Endothelial cell of umbilical vein (primary cell): ENCODE measurements at regions not wholly inside any gene's neighbourhood (a gene's known extent, or its start where the extent isn't known, plus 50 kb on each side); places are given as distances from the start of the nearest gene placed in this dataset.

Experiments used
- EZH2 ChIP-seq: IDR thresholded peaks from 2 replicates; pipeline ENCODE4 v1.6.1; 2012; ENCODE audit warnings: borderline replicate concordance, low read depth, mild to moderate bottlenecking, moderate library complexity, low read length, inconsistent platforms; ENCODE audit not compliant: severe bottlenecking
- FOS ChIP-seq: IDR thresholded peaks from 2 replicates; pipeline ENCODE4 v1.6.1; 2011; ENCODE audit warnings: mild to moderate bottlenecking, low read length, moderate library complexity, borderline replicate concordance; ENCODE audit not compliant: insufficient read depth
- GATA2 ChIP-seq: IDR thresholded peaks from 2 replicates; pipeline ENCODE4 v1.7.0; 2011; ENCODE audit warnings: low read depth, mild to moderate bottlenecking, moderate library complexity, mixed read lengths, low read length; ENCODE audit not compliant: insufficient read length, insufficient read depth
- MAX ChIP-seq: IDR thresholded peaks from 2 replicates; pipeline ENCODE4 v1.6.1; 2011; ENCODE audit not compliant: insufficient read depth, insufficient read length
- MYC ChIP-seq: IDR thresholded peaks from one replicate; pipeline ENCODE4 v1.6.1; 2011; ENCODE audit warnings: mild to moderate bottlenecking, low read depth, low read length
- POLR2A ChIP-seq: IDR thresholded peaks from 2 replicates; pipeline ENCODE4 v1.6.1; 2012; ENCODE audit warnings: low read depth, mild to moderate bottlenecking, control low read depth, low read length
- POLR2AphosphoS5 ChIP-seq: IDR thresholded peaks from 2 replicates; pipeline ENCODE4 v1.6.1; 2012; ENCODE audit warnings: low read depth, mild to moderate bottlenecking, control low read depth, low read length, moderate library complexity; ENCODE audit not compliant: insufficient read depth
- TF ChIP-seq, protein P1 (sequence below), 2 donors: IDR thresholded peaks; 1 replicate in 1 of 2; 2 replicates in 1 of 2; pipeline ENCODE4 v1.5.1; 2011; ENCODE audit warnings: low read length in 2 of 2, mild to moderate bottlenecking in 2 of 2, moderate library complexity in 2 of 2, control low read depth in 1 of 2, inconsistent platforms in 1 of 2, low read depth in 1 of 2; ENCODE audit not compliant: insufficient read depth in 1 of 2; ENCODE audit errors: extremely low read depth in 1 of 2

GRCh38 chr3:106435899-106436453 lies 567.2 kb upstream of the CBLB start:
- TF ChIP-seq, protein P1, sequence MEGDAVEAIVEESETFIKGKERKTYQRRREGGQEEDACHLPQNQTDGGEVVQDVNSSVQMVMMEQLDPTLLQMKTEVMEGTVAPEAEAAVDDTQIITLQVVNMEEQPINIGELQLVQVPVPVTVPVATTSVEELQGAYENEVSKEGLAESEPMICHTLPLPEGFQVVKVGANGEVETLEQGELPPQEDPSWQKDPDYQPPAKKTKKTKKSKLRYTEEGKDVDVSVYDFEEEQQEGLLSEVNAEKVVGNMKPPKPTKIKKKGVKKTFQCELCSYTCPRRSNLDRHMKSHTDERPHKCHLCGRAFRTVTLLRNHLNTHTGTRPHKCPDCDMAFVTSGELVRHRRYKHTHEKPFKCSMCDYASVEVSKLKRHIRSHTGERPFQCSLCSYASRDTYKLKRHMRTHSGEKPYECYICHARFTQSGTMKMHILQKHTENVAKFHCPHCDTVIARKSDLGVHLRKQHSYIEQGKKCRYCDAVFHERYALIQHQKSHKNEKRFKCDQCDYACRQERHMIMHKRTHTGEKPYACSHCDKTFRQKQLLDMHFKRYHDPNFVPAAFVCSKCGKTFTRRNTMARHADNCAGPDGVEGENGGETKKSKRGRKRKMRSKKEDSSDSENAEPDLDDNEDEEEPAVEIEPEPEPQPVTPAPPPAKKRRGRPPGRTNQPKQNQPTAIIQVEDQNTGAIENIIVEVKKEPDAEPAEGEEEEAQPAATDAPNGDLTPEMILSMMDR (IDR thresholded peaks at IDR 0.05; ENCODE audit: extremely low read depth in 1 of 2, insufficient read depth in 1 of 2, low read depth in 1 of 2, low read length in 2 of 2): no peak
- TF ChIP-seq POLR2A (no peak), MAX (no peak), GATA2 (no peak), EZH2 (no peak), MYC (no peak), POLR2AphosphoS5 (no peak), FOS (no peak)
